ENCODE measurements at regions not wholly inside any gene's neighbourhood (a gene's known extent, or its start where the extent isn't known, plus 50 kb on each side); places are given as distances from the start of the nearest gene placed in this dataset.

- intact Hi-C loops (cut with micrococcal nuclease): no loop called here
- H3K4me3 Mint-ChIP-seq: no peak overlapping the region
- H3K9me3 Mint-ChIP-seq: no peaks in the 10 kb centered on the region
- peaks cover 8% of the 10 kb centered on the region for H3K4me1 Mint-ChIP-seq (ENCODE audit: low read depth)
- no peak overlapping the region for H3K27ac Mint-ChIP-seq
- no peaks in the 10 kb centered on the region for H3K36me3 Mint-ChIP-seq (ENCODE audit: low read depth)
- H3K27me3 Mint-ChIP-seq: no peaks in the 10 kb centered on the region
Observed at GRCh38 chr3:22476976-22477375, 726.0 kb upstream of the ZNF385D start.

- H3K36me3 Mint-ChIP-seq (ENCODE audit: low read depth): no peaks in the 10 kb centered on the region
- H3K4me3 Mint-ChIP-seq: no peak overlapping the region
- H3K4me1 Mint-ChIP-seq (ENCODE audit: low read depth): no peaks in the 10 kb centered on the region
- no peaks in the 10 kb centered on the region for H3K27me3 Mint-ChIP-seq
- no peak overlapping the region for H3K27ac Mint-ChIP-seq
- no peaks in the 10 kb centered on the region for H3K9me3 Mint-ChIP-seq
- intact Hi-C loops (cut with micrococcal nuclease): no loop called here
Observed at GRCh38 chr3:22485954-22486353, 717.2 kb upstream of the UBE2E2 start.

- Mint-ChIP-seq H3K27ac (no peak overlapping the region), H3K9me3 (no peaks in the 10 kb centered on the region), H3K4me1 (ENCODE audit: low read depth) (no peaks in the 10 kb centered on the region), H3K4me3 (no peak overlapping the region), H3K36me3 (ENCODE audit: low read depth) (no peaks in the 10 kb centered on the region), H3K27me3 (no peaks in the 10 kb centered on the region)
- intact Hi-C loops (cut with micrococcal nuclease): no loop called here
Observed at GRCh38 chr3:22490747-22491146, 712.4 kb upstream of the UBE2E2 start.

GRCh38 chr3:22491344-22491743 is 711.8 kb upstream of the UBE2E2 start:
- Mint-ChIP-seq H3K27me3 (no peaks in the 10 kb centered on the region), H3K9me3 (no peaks in the 10 kb centered on the region), H3K36me3 (ENCODE audit: low read depth) (no peaks in the 10 kb centered on the region), H3K4me1 (ENCODE audit: low read depth) (no peaks in the 10 kb centered on the region), H3K4me3 (no peak overlapping the region), H3K27ac (no peak overlapping the region)
- intact Hi-C loops (cut with micrococcal nuclease): no loop called here

- intact Hi-C loops (cut with micrococcal nuclease): no loop called here
- no peak overlapping the region for H3K27ac Mint-ChIP-seq
- H3K36me3 Mint-ChIP-seq (ENCODE audit: low read depth): no peaks in the 10 kb centered on the region
Observed at GRCh38 chr3:22492342-22492741, 710.8 kb upstream of the UBE2E2 start.

GRCh38 chr3:22495241-22495640 is 707.9 kb upstream of the UBE2E2 start:
- Mint-ChIP-seq H3K27me3 (no peaks in the 10 kb centered on the region), H3K4me3 (no peak overlapping the region), H3K9me3 (no peaks in the 10 kb centered on the region), H3K27ac (no peak overlapping the region), H3K36me3 (ENCODE audit: low read depth) (no peaks in the 10 kb centered on the region), H3K4me1 (ENCODE audit: low read depth) (no peaks in the 10 kb centered on the region)
- intact Hi-C loops (cut with micrococcal nuclease): no loop called here

More at GRCh38 chr3:22492342-22492741, 710.8 kb upstream of the UBE2E2 start:
- no peaks in the 10 kb centered on the region for H3K27me3 Mint-ChIP-seq
- no peaks in the 10 kb centered on the region for H3K4me1 Mint-ChIP-seq (ENCODE audit: low read depth)
- no peaks in the 10 kb centered on the region for H3K9me3 Mint-ChIP-seq
- H3K4me3 Mint-ChIP-seq: no peak overlapping the region

GRCh38 chr3:22495791-22496190 is 707.3 kb upstream of the UBE2E2 start:
- intact Hi-C loops (cut with micrococcal nuclease): no loop called here
- no peaks in the 10 kb centered on the region for H3K9me3 Mint-ChIP-seq
- no peak overlapping the region for H3K27ac Mint-ChIP-seq
- no peaks in the 10 kb centered on the region for H3K36me3 Mint-ChIP-seq (ENCODE audit: low read depth)
- no peaks in the 10 kb centered on the region for H3K27me3 Mint-ChIP-seq
- H3K4me3 Mint-ChIP-seq: no peak overlapping the region
- H3K4me1 Mint-ChIP-seq (ENCODE audit: low read depth): no peaks in the 10 kb centered on the region

- intact Hi-C loops (cut with micrococcal nuclease): no loop called here
- no peak overlapping the region for H3K27ac Mint-ChIP-seq
- no peaks in the 10 kb centered on the region for H3K36me3 Mint-ChIP-seq (ENCODE audit: low read depth)
- H3K4me1 Mint-ChIP-seq (ENCODE audit: low read depth): no peaks in the 10 kb centered on the region
- no peaks in the 10 kb centered on the region for H3K9me3 Mint-ChIP-seq
- H3K4me3 Mint-ChIP-seq: no peak overlapping the region
- no peaks in the 10 kb centered on the region for H3K27me3 Mint-ChIP-seq
Observed at GRCh38 chr3:22496641-22497040, 706.5 kb upstream of the UBE2E2 start.

GRCh38 chr3:22506871-22507270 is 696.3 kb upstream of the UBE2E2 start:
- Mint-ChIP-seq H3K27ac (no peak overlapping the region), H3K9me3 (peaks cover 24% of the 10 kb centered on the region), H3K4me3 (no peak overlapping the region), H3K4me1 (ENCODE audit: low read depth) (no peaks in the 10 kb centered on the region), H3K27me3 (no peaks in the 10 kb centered on the region), H3K36me3 (ENCODE audit: low read depth) (no peaks in the 10 kb centered on the region)
- intact Hi-C loops (cut with micrococcal nuclease): no loop called here

GRCh38 chr3:22507709-22508108 is 695.4 kb upstream of the UBE2E2 start:
- Mint-ChIP-seq H3K9me3 (peaks cover 20% of the 10 kb centered on the region), H3K36me3 (ENCODE audit: low read depth) (no peaks in the 10 kb centered on the region), H3K4me3 (no peak overlapping the region), H3K27me3 (no peaks in the 10 kb centered on the region), H3K27ac (no peak overlapping the region), H3K4me1 (ENCODE audit: low read depth) (no peaks in the 10 kb centered on the region)
- intact Hi-C loops (cut with micrococcal nuclease): no loop called here

- Mint-ChIP-seq H3K27ac (no peak overlapping the region), H3K4me3 (no peak overlapping the region), H3K9me3 (peaks cover 9% of the 10 kb centered on the region), H3K36me3 (ENCODE audit: low read depth) (no peaks in the 10 kb centered on the region), H3K4me1 (ENCODE audit: low read depth) (no peaks in the 10 kb centered on the region), H3K27me3 (no peaks in the 10 kb centered on the region)
- intact Hi-C loops (cut with micrococcal nuclease): no loop called here
Observed at GRCh38 chr3:22523925-22524324, 679.2 kb upstream of the UBE2E2 start.

GRCh38 chr3:22526266-22526837 is 676.8 kb upstream of the UBE2E2 start:
- Mint-ChIP-seq H3K4me3 (no peak overlapping the region), H3K36me3 (ENCODE audit: low read depth) (no peaks in the 10 kb centered on the region), H3K27me3 (no peaks in the 10 kb centered on the region), H3K4me1 (ENCODE audit: low read depth) (no peaks in the 10 kb centered on the region), H3K9me3 (peaks cover 9% of the 10 kb centered on the region), H3K27ac (no peak overlapping the region)
- intact Hi-C loops (cut with micrococcal nuclease): no loop called here

GRCh38 chr3:22536541-22536940 is 666.6 kb upstream of the UBE2E2 start:
- no peak overlapping the region for H3K4me3 Mint-ChIP-seq
- H3K27ac Mint-ChIP-seq: no peak overlapping the region
- intact Hi-C loops (cut with micrococcal nuclease): no loop called here
- H3K27me3 Mint-ChIP-seq: no peaks in the 10 kb centered on the region
- no peaks in the 10 kb centered on the region for H3K36me3 Mint-ChIP-seq (ENCODE audit: low read depth)
- no peaks in the 10 kb centered on the region for H3K4me1 Mint-ChIP-seq (ENCODE audit: low read depth)
- H3K9me3 Mint-ChIP-seq: peaks cover 2% of the 10 kb centered on the region

- Mint-ChIP-seq H3K27me3 (no peaks in the 10 kb centered on the region), H3K4me3 (no peak overlapping the region), H3K9me3 (peaks cover 8% of the 10 kb centered on the region), H3K27ac (no peak overlapping the region), H3K4me1 (ENCODE audit: low read depth) (no peaks in the 10 kb centered on the region), H3K36me3 (ENCODE audit: low read depth) (no peaks in the 10 kb centered on the region)
- intact Hi-C loops (cut with micrococcal nuclease): no loop called here
Observed at GRCh38 chr3:22537560-22537959, 665.6 kb upstream of the UBE2E2 start.

- H3K27me3 Mint-ChIP-seq: no peaks in the 10 kb centered on the region
- peaks cover 8% of the 10 kb centered on the region for H3K9me3 Mint-ChIP-seq
- no peaks in the 10 kb centered on the region for H3K4me1 Mint-ChIP-seq (ENCODE audit: low read depth)
- H3K27ac Mint-ChIP-seq: no peak overlapping the region
- H3K4me3 Mint-ChIP-seq: no peak overlapping the region
- intact Hi-C loops (cut with micrococcal nuclease): no loop called here
- H3K36me3 Mint-ChIP-seq (ENCODE audit: low read depth): no peaks in the 10 kb centered on the region
Observed at GRCh38 chr3:22542311-22542710, 660.8 kb upstream of the UBE2E2 start.
